PC-9 (cell line): ENCODE measurements at regions not wholly inside any gene's neighbourhood (a gene's known extent, or its start where the extent isn't known, plus 50 kb on each side); places are given as distances from the start of the nearest gene placed in this dataset.

Experiments used
- BruUV-seq: library from RNA; stranded (reverse); fragments of 400-500 nt; replicated peaks from 2 replicates; lab custom pipeline; 2021; lab: Mats Ljungman, UMichigan
- CTCF ChIA-PET: fragments of 300-600 bp; sonication (Branson Sonifier 250); formaldehyde crosslinking; loops from one replicate; lab custom pipeline; 2022; ENCODE audit warnings: antibody characterized with exemption; lab: Charles Lee
- POLR2A ChIA-PET: fragments of 300-600 bp; sonication (Branson Sonifier 250); formaldehyde crosslinking; loops from one replicate; lab custom pipeline; 2022; ENCODE audit warnings: antibody characterized with exemption; ENCODE audit not compliant: unreplicated experiment; lab: Charles Lee
- DNase-seq, 2 experiments: peaks; one replicate each; pipeline versions ENCODE4 v3.0.0 to v3.0.0-alpha.2; 2015 to 2022; ENCODE audit warnings: mixed read lengths in 1 of 2
- H2AFZ ChIP-seq: fragments of 200-600 bp; sonication (generic); 2 replicates; pipeline ENCODE4 v1.8.1; 2017; ENCODE audit warnings: antibody characterized with exemption
- H3F3A ChIP-seq: fragments of 200-600 bp; sonication (generic); 2 replicates; pipeline ENCODE4 v1.8.1; 2017; ENCODE audit warnings: antibody characterized with exemption, mild to moderate bottlenecking, low read depth; ENCODE audit not compliant: insufficient read depth
- H3K27ac ChIP-seq: fragments of 200-600 bp; sonication (generic); 2 replicates; pipeline ENCODE4 v1.6.1; 2016; ENCODE audit warnings: mixed run types
- H3K27me3 ChIP-seq: fragments of 200-600 bp; sonication (generic); 2 replicates; pipeline ENCODE4 v1.6.1; 2016; ENCODE audit warnings: low read depth, mixed run types; ENCODE audit not compliant: insufficient read depth
- H3K36me3 ChIP-seq: fragments of 200-600 bp; sonication (generic); 2 replicates; pipeline ENCODE4 v1.6.1; 2016; ENCODE audit warnings: low read depth, mixed run types
- H3K4me1 ChIP-seq: fragments of 200-600 bp; sonication (generic); replicated peaks from 2 replicates; pipeline ENCODE4 v1.6.1; 2016; ENCODE audit warnings: mixed run types; ENCODE audit not compliant: insufficient read depth
- H3K4me2 ChIP-seq: fragments of 200-600 bp; sonication (generic); 2 replicates; pipeline ENCODE4 v1.6.1; 2017; ENCODE audit warnings: mixed run types
- H3K4me3 ChIP-seq: fragments of 200-600 bp; sonication (generic); 2 replicates; pipeline ENCODE4 v1.6.1; 2016; ENCODE audit warnings: mixed run types
- H3K79me2 ChIP-seq: fragments of 200-600 bp; sonication (generic); 2 replicates; pipeline ENCODE4 v1.6.1; 2017; ENCODE audit warnings: low read depth, mixed run types
- H3K9me2 ChIP-seq: fragments of 200-600 bp; sonication (generic); 2 replicates; pipeline ENCODE4 v1.8.1; 2017; ENCODE audit warnings: mild to moderate bottlenecking; ENCODE audit not compliant: insufficient read depth
- H3K9me3 ChIP-seq: fragments of 200-600 bp; sonication (generic); 2 replicates; pipeline ENCODE4 v1.8.1; 2016; ENCODE audit warnings: low read depth; ENCODE audit not compliant: insufficient read depth
- H4K20me1 ChIP-seq: fragments of 200-600 bp; sonication (generic); 2 replicates; pipeline ENCODE4 v1.8.1; 2017; ENCODE audit not compliant: insufficient read depth
- EZH2 ChIP-seq: fragments of 200-600 bp; sonication (generic); IDR thresholded peaks from 2 replicates; pipeline ENCODE4 v1.8.0; 2017; ENCODE audit warnings: antibody characterized with exemption, low read depth
- intact Hi-C: fragments of 100-400 bp; cut with micrococcal nuclease; formaldehyde crosslinking; loops from one replicate; pipeline ENCODE4 v1.10.0; 2022; ENCODE audit not compliant: unreplicated experiment
- TF ChIP-seq, protein P1 (sequence below): fragments of 200-600 bp; sonication (generic); conservative IDR thresholded peaks from 2 replicates; pipeline ENCODE4 v1.6.1; 2017; ENCODE audit warnings: mixed run types, antibody characterized with exemption, mild to moderate bottlenecking, moderate library complexity

GRCh38 chr2:111653103-111653624 is 230.8 kb downstream of the ANAPC1 start:
- TF ChIP-seq EZH2, result no peak
- TF ChIP-seq, protein P1, sequence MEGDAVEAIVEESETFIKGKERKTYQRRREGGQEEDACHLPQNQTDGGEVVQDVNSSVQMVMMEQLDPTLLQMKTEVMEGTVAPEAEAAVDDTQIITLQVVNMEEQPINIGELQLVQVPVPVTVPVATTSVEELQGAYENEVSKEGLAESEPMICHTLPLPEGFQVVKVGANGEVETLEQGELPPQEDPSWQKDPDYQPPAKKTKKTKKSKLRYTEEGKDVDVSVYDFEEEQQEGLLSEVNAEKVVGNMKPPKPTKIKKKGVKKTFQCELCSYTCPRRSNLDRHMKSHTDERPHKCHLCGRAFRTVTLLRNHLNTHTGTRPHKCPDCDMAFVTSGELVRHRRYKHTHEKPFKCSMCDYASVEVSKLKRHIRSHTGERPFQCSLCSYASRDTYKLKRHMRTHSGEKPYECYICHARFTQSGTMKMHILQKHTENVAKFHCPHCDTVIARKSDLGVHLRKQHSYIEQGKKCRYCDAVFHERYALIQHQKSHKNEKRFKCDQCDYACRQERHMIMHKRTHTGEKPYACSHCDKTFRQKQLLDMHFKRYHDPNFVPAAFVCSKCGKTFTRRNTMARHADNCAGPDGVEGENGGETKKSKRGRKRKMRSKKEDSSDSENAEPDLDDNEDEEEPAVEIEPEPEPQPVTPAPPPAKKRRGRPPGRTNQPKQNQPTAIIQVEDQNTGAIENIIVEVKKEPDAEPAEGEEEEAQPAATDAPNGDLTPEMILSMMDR, result no peak
- no peak for DNase-seq
- intact Hi-C loops, result loop anchor here (10.0 kb wide), 1 partner anchor 158 kb away; no protein-coding TSS in a partner anchor
- ChIA-PET CTCF (no interaction called here), POLR2A (no interaction called here)
- Histone ChIP-seq H3K36me3 (no peaks in the 10 kb centered on the region), H4K20me1 (no peaks in the 10 kb centered on the region), H3K9me3 (no peaks in the 10 kb centered on the region), H3K27me3 (no peaks in the 10 kb centered on the region), H3F3A (peaks cover 13% of the 10 kb centered on the region; the same call in 1 of the 2 replicates), H3K9me2 (no peaks in the 10 kb centered on the region), H3K79me2 (no peaks in the 10 kb centered on the region), H3K4me2 (no peak overlapping the region), H3K27ac (no peak overlapping the region), H3K4me3 (no peak overlapping the region), H3K4me1 (no peaks in the 10 kb centered on the region; the same call in 1 of the 2 replicates), H2AFZ (no peak overlapping the region)
- no TSS peak for BruUV-seq

DNA sequence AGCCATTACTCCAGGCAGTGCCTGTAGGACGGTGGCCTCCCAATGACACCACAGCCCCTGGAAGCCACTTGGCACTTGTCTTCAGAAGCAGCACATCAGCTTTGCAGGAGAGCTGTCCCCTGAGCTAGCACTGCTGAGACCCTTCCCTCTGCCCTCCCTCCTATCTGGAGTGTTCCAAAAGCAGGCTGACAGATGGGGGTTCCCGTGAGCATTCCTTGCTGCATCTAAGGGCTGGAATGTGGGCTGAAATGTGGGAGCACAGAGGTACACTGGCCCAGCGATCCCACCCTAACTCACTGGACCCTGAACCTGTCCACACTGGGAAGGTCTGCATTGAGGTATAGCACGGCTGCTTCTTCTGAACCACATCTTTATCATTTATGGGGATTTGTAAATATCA is 230.1 kb downstream of the ANAPC1 start:
- no peak overlapping the region for H3K4me3 ChIP-seq
- H3K4me2 ChIP-seq, result no peak overlapping the region
- H3K27me3 ChIP-seq, result no peaks in the 10 kb centered on the region
- intact Hi-C loops, result loop anchor here (10.0 kb wide), 1 partner anchor 159 kb away; no protein-coding TSS in a partner anchor
- TF ChIP-seq, protein P1, result no peak
- TF ChIP-seq EZH2, result no peak
- H3K9me3 ChIP-seq, result no peaks in the 10 kb centered on the region
- H3K79me2 ChIP-seq, result no peaks in the 10 kb centered on the region
- no TSS peak for BruUV-seq
- H2AFZ ChIP-seq, result no peak overlapping the region
- H3K36me3 ChIP-seq, result no peaks in the 10 kb centered on the region
- H3K4me1 ChIP-seq, result peaks cover 7% of the 10 kb centered on the region
- ChIA-PET CTCF (no interaction called here), POLR2A (no interaction called here)
- no peaks in the 10 kb centered on the region for H3K9me2 ChIP-seq
- H3F3A ChIP-seq, result peaks cover 20% of the 10 kb centered on the region
- H4K20me1 ChIP-seq, result no peaks in the 10 kb centered on the region
- no peak for DNase-seq
- no peak overlapping the region for H3K27ac ChIP-seq

DNA sequence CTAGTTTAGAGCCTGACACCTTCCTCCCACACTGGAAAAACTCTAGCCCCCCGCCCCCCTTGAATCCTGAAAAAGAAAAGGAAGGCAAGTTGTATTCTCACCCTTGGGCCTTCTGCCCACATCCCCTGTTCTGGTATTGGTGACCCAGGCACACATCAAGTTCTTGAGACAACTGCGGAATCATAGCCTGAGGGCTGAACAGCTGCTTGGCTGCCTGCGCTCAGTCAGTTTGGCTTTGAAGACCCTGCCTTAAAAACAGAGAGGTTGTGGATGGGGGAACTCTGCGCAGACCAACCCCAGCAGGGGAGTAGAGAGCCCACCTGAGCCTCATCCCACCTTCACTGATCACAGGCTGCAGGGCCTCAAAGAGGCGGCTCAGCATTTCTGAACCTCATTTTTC is 229.2 kb downstream of the ANAPC1 start:
- H3K79me2 ChIP-seq, result no peaks in the 10 kb centered on the region
- H3K9me2 ChIP-seq, result no peaks in the 10 kb centered on the region
- no peaks in the 10 kb centered on the region for H4K20me1 ChIP-seq
- no peak overlapping the region for H3K27ac ChIP-seq
- H3K9me3 ChIP-seq, result no peaks in the 10 kb centered on the region
- TF ChIP-seq EZH2, result no peak
- TF ChIP-seq, protein P1, result no peak
- no TSS peak for BruUV-seq
- H3K4me2 ChIP-seq, result no peak overlapping the region
- CTCF ChIA-PET, result no interaction called here
- no peaks in the 10 kb centered on the region for H3K27me3 ChIP-seq
- POLR2A ChIA-PET, result interaction anchor here (0.6 kb wide), 1 partner anchor 415 kb away, joined by 3 read pairs; no protein-coding TSS in a partner anchor
- no peak for DNase-seq
- H3K4me1 ChIP-seq, result peaks cover 12% of the 10 kb centered on the region
- no peaks in the 10 kb centered on the region for H3K36me3 ChIP-seq
- H3K4me3 ChIP-seq, result no peak overlapping the region
- intact Hi-C loops, result loop anchor here (10.0 kb wide), 1 partner anchor 160 kb away; no protein-coding TSS in a partner anchor
- no peak overlapping the region for H2AFZ ChIP-seq
- peaks cover 23% of the 10 kb centered on the region for H3F3A ChIP-seq
